PC-9 (cell line): ENCODE measurements at regions not wholly inside any gene's neighbourhood (a gene's known extent, or its start where the extent isn't known, plus 50 kb on each side); places are given as distances from the start of the nearest gene placed in this dataset.
"Not testable (repeated sequence)": the region's sequence is repeated elsewhere in the genome, so short reads cannot be mapped to it uniquely, and the experiment has no call there.

Experiments used
- CTCF ChIP-seq: fragments of 200-600 bp; sonication (generic); conservative IDR thresholded peaks from 2 replicates; pipeline ENCODE4 v1.6.1; 2017; ENCODE audit warnings: mixed run types, antibody characterized with exemption, mild to moderate bottlenecking, moderate library complexity
- EZH2 ChIP-seq: fragments of 200-600 bp; sonication (generic); IDR thresholded peaks from 2 replicates; pipeline ENCODE4 v1.8.0; 2017; ENCODE audit warnings: antibody characterized with exemption, low read depth

- not testable (repeated sequence) for TF ChIP-seq CTCF, EZH2
These were observed 313.0 kb upstream of the LRRC3B start for GRCh38 chr3:26309536-26309935.
